Inflammatory macrophage treated with lipopolysaccharide for 1 hour (primary cell): ENCODE measurements at regions not wholly inside any gene's neighbourhood (a gene's known extent, or its start where the extent isn't known, plus 50 kb on each side); places are given as distances from the start of the nearest gene placed in this dataset.
"Not testable (repeated sequence)": the region's sequence is repeated elsewhere in the genome, so short reads cannot be mapped to it uniquely, and the experiment has no call there.

Experiments used
- DNase-seq, 2 donors: peaks; one replicate each; pipeline ENCODE4 v3.0.0-alpha.2; 2020 to 2022

- peak in 1 of 2 donors; percentile 41 for DNase-seq
Measured at GRCh38 chr6:6724539-6725467, 136.3 kb downstream of the LY86 start.

GRCh38 chr6:6725468-6726209 is 137.1 kb downstream of the LY86 start:
- DNase-seq = peak; percentile 87 to 96

- DNase-seq = no peak
Measured at GRCh38 chr6:6728169-6728941, 139.8 kb downstream of the LY86 start.

GRCh38 chr6:6729971-6730370 is 141.5 kb downstream of the LY86 start:
- no peak for DNase-seq

GRCh38 chr6:6730831-6731230 is 142.3 kb downstream of the LY86 start:
- peak in 1 of 2 donors; percentile 81 for DNase-seq

GRCh38 chr6:6734479-6735465 is 146.3 kb downstream of the LY86 start:
- no peak for DNase-seq

GRCh38 chr6:6736791-6737654 is 148.5 kb downstream of the LY86 start:
- DNase-seq = no peak

GRCh38 chr6:6737671-6738070 is 149.2 kb downstream of the LY86 start:
- DNase-seq = no peak

GRCh38 chr6:6738108-6738507 is 149.6 kb downstream of the LY86 start:
- DNase-seq = no peak

- no peak for DNase-seq
Measured at GRCh38 chr6:6738922-6739716, 150.6 kb downstream of the LY86 start.

GRCh38 chr6:6740595-6740994 is 152.1 kb downstream of the LY86 start:
- DNase-seq = no peak

GRCh38 chr6:6741264-6741663 is 152.7 kb downstream of the LY86 start:
- no peak for DNase-seq

- DNase-seq = no peak
Measured at GRCh38 chr6:6742535-6742934, 154.0 kb downstream of the LY86 start.

- no peak for DNase-seq
Measured at GRCh38 chr6:6744551-6744950, 156.0 kb downstream of the LY86 start.

- not testable (repeated sequence) for DNase-seq
Measured at GRCh38 chr6:6745637-6746332, 157.3 kb downstream of the LY86 start.

- DNase-seq = no peak
Measured at GRCh38 chr6:6746333-6746969, 157.9 kb downstream of the LY86 start.

GRCh38 chr6:6746970-6747338 is 158.4 kb downstream of the LY86 start:
- no peak for DNase-seq

- DNase-seq = no peak
Measured at GRCh38 chr6:6747371-6747770, 158.9 kb downstream of the LY86 start.

- no peak for DNase-seq
Measured at GRCh38 chr6:6748001-6748400, 159.5 kb downstream of the LY86 start.
